ENCODE measurements at regions not wholly inside any gene's neighbourhood (a gene's known extent, or its start where the extent isn't known, plus 50 kb on each side); places are given as distances from the start of the nearest gene placed in this dataset.
"Not testable (repeated sequence)": the region's sequence is repeated elsewhere in the genome, so short reads cannot be mapped to it uniquely, and the experiment has no call there.

DNA sequence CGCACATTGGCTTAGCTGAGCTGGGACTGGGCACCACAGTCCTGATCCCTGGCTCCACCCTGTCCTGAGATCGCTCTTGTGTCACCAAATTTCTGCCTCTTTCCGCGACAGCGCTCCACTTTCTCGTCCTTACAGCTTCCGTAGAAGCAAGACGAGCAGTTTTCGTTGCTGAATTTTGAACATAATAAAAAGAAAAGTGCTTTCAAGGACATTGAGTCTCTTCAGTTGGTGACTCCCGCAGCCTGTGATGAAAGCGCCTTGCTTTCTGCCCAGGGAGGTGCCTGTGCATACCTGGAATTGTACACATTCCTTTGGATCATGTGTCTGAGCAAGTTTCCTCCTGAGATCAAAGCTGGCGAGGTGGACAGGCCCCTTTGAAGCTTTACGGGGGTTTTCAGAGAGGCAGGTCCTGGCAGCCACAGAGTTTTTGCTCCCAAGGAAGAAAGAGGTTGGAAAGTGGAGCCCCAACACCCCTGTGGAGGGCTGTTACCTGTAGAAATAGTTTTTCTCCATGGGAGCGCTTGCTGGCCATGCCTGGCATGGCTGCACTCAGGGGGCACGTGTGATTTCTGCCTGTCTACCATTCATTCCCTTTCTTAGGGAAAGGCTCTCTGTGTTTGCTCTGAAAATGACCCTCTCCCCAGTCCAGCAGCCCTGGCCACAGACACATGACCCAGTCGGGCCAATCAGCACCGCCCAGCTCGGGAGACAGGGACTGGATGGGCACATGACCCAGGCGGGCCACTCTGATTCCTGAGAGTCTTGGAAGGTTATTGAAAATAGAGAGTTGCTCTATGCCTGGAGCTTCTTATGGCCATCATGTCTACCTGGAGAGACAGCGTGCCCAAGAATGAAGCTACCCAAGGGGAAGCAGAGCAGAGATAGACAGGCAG, 115.6 kb upstream of the OTOS start:
- DNase-seq, result no peak

DNA sequence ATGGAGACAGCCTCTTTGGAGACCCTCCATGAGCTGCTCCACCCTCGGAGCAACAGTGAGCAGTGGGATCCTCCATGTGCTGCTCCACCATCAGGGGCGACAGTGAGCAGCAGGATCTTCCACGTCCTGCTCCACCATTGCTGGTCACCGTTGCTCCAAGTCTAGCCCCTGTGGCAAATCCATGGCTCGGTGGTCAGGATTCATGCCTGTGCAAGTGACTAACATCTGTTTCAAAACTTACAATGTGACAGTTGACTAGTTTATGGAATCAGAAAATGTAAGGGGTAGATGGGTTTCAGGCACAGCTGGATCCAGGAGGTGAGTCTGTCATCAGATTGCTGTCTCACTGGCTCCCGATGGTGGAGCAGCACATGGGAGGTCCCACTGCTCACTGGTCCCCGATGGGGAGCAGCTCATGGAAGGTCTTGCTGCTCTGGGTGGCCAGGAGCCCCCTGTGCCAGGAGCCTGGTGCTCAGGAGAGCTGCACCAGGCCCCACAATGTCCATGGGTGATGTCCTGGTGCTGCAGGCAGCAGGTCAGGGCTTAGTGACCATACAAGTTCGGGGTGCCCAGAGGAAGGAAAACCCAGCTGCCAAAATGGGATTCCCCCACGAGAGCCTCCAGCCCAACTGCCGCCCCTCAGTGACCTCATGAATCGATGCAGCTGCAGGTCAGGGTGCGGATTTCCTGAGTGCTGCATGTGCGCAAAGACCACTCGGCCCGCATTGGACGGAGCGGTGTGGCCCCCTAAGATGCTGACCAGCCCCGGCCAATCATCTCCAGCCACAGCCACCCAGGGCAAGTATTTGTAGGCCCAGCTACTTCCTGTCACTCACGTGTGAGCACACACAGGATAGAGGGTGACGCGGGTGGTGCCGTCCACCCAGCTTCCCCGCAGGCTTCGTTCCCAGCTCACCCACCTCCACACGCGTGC, 116.5 kb upstream of the OTOS start:
- DNase-seq, result no peak

DNA sequence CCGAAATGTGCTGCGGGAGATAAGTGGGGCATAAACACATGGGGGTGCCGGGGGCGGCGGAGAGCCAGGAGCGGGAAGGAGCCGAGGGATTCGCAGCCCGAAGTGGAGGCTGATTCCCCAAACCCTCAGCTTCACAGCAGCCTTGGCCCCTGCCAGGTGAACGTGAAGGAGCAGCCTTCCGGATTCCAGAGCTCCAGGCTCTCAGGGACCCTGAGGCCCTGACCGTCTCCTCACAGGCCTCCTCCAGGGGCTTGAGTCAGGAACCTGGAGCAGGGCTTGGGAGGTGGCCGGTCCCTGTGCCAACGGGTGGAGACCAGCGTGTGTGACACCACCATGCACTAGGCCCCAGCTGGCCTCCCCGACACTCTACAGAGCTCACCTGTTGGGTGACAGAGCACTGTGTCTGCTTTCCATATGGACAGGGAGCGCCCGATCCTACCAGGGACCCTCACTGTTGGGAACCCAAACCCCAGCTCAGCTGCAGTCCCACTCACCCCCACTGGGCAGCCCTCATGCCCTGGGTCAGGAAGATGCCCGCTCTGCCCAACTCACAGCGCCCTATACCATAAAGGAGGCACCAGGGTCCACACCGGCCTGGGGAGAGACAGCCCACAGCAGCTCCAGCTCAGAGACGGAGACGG, 117.6 kb upstream of the OTOS start:
- DNase-seq, result no peak

- no peak for DNase-seq
These were observed 118.2 kb upstream of the OTOS start for GRCh38 chr2:240258685-240259084.

DNA sequence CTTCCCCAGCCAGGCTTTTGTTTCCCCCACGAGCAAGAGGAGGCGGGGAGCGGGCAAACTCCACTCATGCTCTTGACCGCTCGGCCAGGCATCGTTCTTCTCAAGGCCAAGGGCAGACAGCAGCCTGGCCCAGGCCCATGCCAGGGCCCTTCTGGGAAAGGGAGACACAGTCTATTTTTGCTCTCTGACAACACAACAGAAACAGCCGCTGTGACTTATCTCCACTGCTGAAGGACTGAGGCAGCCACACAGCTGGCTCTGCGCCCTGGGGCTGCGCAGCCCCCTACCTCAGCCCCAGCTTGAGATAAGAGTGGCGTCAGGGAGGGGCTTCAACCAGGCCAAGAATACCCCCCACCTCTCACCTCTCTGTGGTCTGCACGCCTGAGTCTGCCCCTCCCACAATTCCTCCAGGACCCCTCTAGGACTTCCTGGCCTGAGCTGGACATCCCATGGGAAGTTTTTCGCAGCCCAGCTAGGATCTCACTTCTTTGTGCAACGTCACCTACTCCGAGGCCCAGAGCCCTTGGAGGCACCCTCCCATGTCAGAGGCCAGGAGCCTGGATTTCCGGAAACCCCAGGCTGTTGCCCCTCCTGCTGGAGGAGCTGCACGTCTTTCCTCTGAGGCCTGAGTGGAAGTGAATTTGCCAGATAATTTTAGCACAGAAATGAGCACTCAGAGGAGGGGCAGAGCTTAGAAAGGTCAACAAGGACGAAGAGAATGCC, 118.9 kb upstream of the OTOS start:
- DNase-seq, result no peak

- no peak for DNase-seq
These were observed 119.6 kb upstream of the OTOS start for GRCh38 chr2:240259924-240260529.

- DNase-seq, result no peak
These were observed 120.2 kb upstream of the OTOS start for GRCh38 chr2:240260664-240261063.

DNA sequence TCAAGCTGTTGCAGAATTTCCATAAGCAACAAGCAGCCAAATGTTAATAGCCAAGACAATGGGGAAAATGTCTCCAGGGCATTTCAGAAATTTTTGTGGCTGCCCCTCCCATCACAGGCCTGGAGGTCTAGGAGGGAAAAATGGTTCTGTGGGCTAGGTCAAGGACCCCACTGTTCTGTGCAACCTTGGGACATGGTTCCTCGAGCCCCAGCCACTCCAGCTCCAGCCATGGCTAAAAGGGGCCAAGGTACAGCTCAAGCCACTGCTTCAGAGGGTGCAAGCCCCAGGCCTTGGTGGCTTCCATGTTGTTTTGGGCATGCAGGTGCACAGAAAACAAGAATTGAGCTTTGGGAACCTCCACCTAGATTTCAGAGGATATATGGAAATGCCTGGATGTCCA, 122.1 kb upstream of the OTOS start:
- not testable (repeated sequence) for DNase-seq

GRCh38 chr2:240269380-240269779, 128.9 kb upstream of the OTOS start:
- no peak for DNase-seq

DNA sequence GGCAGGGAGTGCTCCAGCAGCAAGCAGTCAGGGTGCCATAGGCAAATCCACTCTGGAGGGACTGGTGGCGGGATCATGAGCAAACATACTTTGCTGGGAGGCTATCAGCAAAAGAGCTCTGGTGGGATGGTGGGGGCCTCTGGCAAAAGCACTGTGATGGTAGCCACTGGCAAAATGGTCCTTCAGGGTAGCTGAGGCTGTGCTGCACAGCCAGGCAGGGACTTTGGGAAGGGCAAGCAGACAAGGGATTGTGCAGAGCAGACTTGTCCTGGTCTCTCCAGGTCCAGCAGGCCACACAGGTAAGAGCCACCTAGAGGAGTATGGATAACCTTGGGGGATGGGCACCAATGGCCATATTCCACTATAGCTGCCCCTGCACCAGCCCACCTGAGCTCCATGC, 129.4 kb upstream of the OTOS start:
- no peak for DNase-seq

DNA sequence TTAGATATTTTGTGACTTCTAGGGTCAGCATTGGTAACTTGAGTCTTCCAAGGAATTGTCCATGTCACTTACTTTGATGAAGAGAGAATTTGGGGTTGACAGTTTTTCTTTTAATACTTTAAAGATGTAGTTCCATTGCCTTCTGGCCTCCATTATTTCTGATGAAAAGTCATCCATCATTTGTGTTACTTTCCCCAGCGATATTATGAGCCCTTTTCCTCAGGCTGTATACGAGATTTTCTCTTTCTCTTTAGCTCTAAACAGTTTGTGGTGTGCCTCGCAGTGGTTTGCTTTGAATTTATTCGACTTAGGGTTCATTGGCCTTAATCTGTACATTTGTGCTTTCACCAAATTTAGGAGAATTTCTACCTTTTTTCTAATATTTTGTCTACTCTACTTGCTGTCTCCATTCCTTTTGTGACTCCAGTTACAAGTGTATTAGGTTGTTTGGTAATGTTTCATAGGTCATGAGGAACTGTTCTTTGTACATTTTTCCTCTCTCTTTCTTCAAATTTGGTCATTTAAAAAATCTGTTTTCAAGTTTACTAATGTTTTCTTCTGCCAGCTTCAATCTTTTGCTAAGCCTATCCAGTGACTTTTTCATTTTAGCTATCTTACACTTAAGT, 131.4 kb upstream of the OTOS start:
- no peak for DNase-seq

DNA sequence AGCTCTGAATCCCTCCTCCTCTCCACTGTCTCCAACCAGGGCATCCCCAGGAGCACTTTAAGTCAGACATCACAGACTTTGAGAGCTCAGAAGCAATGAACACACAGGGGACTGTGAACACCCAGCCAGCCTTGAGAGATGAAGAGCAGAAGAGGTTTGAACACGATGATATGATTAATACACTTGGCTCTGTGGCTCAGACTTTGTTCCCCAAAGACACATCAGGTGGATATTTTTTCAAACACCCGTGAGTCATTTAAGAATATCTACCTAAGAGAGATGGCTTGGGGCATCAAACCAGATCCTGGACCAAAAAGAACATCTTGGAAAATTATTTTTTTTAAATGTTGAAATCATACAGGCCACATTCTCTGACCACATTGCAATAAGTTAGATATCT, 134.9 kb upstream of the OTOS start:
- no peak for DNase-seq

DNA sequence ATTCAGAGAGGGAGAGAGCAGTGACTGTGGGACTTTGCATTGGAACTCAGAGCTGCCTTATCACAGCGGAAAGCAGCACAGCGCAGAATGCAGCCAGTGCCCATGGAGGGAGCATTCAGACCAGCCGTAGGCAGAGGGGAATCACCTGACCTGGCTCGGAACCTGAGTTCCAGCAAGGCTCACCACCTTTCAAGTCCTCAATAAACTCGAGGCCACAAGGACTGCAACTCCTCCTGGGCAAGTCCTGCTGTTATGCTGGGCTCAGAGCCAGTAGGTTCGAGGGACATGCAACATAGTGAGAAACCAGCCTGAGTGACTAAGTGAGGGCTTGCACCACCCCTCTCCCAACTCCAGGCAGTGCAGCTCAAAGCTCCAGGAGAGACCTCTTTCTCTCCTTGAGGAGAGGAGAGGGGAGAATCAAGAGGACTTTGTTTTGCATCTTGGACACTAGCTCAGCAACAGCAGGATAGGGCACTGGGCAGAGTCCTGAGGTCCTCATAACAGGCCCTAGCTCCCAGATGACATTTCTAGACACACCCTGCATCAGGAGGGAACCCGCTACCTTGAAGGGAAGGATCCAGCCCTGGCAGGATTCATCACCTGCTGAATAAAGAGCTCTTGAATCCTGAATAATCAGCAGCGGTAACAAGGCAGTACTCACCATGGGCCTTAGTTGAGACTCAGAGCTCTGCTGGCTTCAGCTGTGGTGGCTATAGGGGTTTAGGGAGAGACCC, 136.8 kb upstream of the OTOS start:
- no peak for DNase-seq

DNA sequence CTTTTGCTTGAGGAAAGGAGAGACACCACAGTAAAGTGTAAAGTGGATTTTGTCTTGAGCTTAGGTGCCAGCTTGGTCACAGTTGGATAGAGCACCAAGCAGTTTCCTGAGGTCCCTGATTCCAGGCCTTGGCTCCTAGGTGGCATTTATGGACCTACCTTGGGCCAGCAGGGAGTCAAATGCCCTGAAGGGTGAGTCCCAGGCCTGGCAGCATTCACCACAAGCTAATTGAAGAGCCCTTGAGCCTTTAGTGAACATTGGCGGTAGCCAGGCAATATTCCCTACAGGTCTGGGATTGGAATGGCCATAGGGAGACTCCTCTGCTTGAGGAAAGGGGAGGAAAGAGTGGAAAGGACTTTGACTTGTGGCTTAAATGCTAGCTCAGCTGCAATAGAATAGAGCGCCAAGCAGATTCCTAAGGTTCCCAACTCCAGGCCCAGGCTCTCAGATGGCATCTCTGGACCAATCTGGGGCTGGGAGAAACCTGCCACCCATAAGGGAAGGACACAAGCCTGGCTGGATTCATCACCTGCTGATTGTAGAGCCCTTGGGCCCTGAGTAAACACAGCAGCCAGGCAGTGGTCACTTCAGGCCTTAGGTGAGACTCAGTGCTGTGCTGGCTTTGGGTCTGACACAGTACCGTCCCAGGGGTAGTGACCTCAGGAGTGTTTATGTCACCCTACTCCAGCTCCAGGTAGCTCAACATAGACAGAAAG, 137.5 kb upstream of the OTOS start:
- no peak for DNase-seq

- no peak for DNase-seq
These were observed 138.2 kb upstream of the OTOS start for GRCh38 chr2:240278661-240279060.

- DNase-seq, result no peak
These were observed 140.2 kb upstream of the OTOS start for GRCh38 chr2:240280621-240281020.

- no peak for DNase-seq
These were observed 144.2 kb upstream of the OTOS start for GRCh38 chr2:240284503-240285259.

DNA sequence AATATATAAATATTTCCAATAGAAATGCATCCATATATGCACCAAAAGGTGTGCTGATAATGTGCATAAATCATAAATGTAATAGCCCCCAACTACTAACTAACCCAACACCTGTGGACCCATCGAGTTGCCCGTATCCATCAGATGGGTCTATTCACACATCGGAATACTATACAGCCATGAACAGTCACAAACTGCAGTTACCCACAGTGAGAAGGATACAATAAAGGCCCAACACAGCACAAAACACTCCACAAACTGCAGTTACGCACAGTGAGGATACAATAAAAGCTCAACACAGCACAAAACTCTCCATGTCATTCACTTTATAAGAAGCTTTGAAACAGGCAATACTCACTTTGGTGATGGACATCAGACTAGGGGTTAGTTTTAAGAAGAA, 145.3 kb upstream of the OTOS start:
- no peak for DNase-seq

DNA sequence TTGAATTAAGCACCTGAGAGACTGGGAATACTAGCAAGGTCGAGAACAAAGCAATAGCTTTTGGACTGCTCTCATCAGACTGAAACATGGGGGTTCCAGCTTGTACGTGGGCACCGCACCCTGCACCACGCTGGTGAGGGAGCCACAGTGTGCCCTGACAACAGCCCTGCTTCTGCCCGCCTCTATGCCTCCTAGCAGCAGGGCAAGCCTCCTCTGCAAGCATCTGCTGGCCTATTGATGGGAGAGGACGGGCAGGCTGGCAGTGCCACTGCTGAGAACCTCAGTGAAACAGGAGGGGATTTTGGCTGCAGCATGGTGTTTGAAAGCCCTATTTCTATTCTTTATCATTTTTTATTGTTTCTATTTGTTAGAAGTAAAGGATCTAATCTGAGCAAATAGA, 146.1 kb upstream of the OTOS start:
- no peak for DNase-seq

GRCh38 chr2:240287011-240287410, 146.6 kb upstream of the OTOS start:
- no peak for DNase-seq
